ENCODE measurements at regions not wholly inside any gene's neighbourhood (a gene's known extent, or its start where the extent isn't known, plus 50 kb on each side); places are given as distances from the start of the nearest gene placed in this dataset.

DNA sequence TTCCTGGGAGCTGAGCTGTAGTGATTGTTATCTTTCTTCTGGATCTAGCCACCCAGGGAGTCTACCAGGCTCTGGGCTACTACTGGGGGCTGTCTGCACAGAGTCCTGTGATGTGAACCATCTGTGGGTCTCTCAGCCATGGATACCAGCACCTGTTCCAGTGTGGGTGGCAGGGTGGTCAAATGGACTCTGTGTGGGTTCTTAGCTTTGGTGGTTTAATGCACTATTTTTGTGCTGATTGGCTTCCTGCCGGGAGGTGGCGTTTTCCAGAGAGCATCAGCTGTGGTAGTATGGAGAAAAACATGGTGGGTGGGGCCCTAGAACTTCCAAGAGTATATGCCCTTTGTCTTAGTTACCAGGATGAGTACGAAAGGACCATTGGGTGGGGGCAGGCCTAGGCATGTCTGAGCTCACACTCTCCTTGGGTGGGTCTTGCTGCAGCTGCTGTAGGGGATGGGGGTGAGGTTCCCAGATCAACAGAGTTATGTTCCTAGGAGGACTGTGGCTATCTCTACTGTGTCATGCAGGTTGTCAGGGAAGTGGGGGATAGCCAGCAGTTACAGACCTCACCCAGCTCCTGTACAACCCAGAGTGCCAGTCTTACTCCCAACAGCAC lies 264.8 kb upstream of the LDB2 start:
- H3K9me3 Mint-ChIP-seq (ENCODE audit: low read depth) = peaks cover 38% of the 10 kb centered on the region
- peaks cover 3% of the 10 kb centered on the region for H3K27me3 Mint-ChIP-seq
- no peak overlapping the region for H3K27ac Mint-ChIP-seq
- no peak for DNase-seq (ENCODE audit: low spot score, unreplicated experiment)
- no peaks in the 10 kb centered on the region for H3K36me3 Mint-ChIP-seq (ENCODE audit: insufficient read depth)
- TF ChIP-seq, protein P1, sequence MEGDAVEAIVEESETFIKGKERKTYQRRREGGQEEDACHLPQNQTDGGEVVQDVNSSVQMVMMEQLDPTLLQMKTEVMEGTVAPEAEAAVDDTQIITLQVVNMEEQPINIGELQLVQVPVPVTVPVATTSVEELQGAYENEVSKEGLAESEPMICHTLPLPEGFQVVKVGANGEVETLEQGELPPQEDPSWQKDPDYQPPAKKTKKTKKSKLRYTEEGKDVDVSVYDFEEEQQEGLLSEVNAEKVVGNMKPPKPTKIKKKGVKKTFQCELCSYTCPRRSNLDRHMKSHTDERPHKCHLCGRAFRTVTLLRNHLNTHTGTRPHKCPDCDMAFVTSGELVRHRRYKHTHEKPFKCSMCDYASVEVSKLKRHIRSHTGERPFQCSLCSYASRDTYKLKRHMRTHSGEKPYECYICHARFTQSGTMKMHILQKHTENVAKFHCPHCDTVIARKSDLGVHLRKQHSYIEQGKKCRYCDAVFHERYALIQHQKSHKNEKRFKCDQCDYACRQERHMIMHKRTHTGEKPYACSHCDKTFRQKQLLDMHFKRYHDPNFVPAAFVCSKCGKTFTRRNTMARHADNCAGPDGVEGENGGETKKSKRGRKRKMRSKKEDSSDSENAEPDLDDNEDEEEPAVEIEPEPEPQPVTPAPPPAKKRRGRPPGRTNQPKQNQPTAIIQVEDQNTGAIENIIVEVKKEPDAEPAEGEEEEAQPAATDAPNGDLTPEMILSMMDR (IDR thresholded peaks at IDR 0.05; ENCODE audit: unreplicated experiment) = no peak
- no peak overlapping the region for H3K4me3 Mint-ChIP-seq (ENCODE audit: low read depth)
- H3K4me1 Mint-ChIP-seq (ENCODE audit: low read depth) = no peaks in the 10 kb centered on the region

DNA sequence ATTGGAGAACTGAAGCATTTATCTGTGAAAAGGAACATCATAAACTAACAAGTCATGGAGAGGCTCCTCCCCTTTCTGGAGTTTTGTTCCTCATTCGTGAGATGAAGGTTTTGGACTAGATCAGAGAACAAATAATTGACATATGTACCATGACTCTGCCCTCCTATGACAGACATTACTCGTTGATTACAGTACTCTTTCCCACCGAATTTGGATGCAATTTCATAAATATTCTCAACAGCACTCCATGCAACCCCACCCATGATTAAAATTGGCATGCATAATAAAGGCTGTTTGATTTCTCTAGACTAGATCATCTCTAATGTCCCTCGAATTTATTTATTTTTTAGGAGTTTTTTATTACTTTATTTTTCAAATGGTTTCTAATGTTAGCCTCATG lies 258.9 kb upstream of the LDB2 start:
- Mint-ChIP-seq H3K27me3 (no peaks in the 10 kb centered on the region), H3K4me3 (ENCODE audit: low read depth) (no peak overlapping the region), H3K27ac (no peak overlapping the region), H3K4me1 (ENCODE audit: low read depth) (no peaks in the 10 kb centered on the region), H3K36me3 (ENCODE audit: insufficient read depth) (no peaks in the 10 kb centered on the region), H3K9me3 (ENCODE audit: low read depth) (peaks cover 36% of the 10 kb centered on the region)
- TF ChIP-seq, protein P1 (IDR thresholded peaks at IDR 0.05; ENCODE audit: unreplicated experiment) = no peak
- DNase-seq (ENCODE audit: low spot score, unreplicated experiment) = no peak

DNA sequence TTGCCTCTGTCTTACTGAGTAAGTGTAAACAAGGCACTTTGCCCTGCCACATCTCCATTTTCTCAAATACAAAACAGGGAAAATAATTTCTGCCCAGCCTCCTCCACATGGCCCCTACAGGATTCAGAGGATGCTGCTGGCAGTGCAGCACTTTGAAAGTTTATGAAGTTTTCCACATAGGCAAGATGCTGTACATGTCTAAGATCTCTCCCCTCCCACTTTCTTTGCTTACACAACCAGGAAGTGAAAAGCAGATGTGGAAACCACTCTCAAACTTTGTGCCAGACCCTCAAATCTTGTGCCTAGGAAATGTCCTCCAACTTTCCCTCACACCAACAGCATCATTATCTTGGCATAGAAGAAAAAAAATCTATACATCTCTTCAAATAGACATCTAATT lies 257.0 kb upstream of the LDB2 start:
- no peak overlapping the region for H3K27ac Mint-ChIP-seq
- no peaks in the 10 kb centered on the region for H3K36me3 Mint-ChIP-seq (ENCODE audit: insufficient read depth)
- no peaks in the 10 kb centered on the region for H3K27me3 Mint-ChIP-seq
- no peaks in the 10 kb centered on the region for H3K4me1 Mint-ChIP-seq (ENCODE audit: low read depth)
- H3K9me3 Mint-ChIP-seq (ENCODE audit: low read depth) = peaks cover 18% of the 10 kb centered on the region
- no peak overlapping the region for H3K4me3 Mint-ChIP-seq (ENCODE audit: low read depth)
- TF ChIP-seq, protein P1 (IDR thresholded peaks at IDR 0.05; ENCODE audit: unreplicated experiment) = no peak
- DNase-seq (ENCODE audit: low spot score, unreplicated experiment) = no peak

DNA sequence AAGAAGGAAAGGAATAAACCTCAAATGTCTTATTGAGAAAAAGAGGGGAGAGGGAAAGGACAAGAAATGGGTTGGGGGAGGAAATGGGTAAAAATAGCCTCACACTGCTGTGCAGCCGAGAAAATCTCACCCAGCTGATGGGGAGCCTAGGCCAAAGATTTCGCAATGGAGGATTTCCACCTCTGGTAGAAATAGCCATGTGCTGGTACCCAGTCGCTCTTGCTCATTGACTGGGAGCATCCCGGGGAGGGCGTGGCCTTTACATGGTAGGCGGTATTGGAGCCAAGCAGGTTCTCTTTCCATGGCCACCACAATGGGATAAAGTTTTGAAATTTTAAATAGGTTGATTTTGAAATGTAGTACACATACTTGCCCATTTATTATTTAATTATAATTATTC lies 255.1 kb upstream of the LDB2 start:
- Mint-ChIP-seq H3K4me3 (ENCODE audit: low read depth) (no peak overlapping the region), H3K4me1 (ENCODE audit: low read depth) (no peaks in the 10 kb centered on the region), H3K27ac (no peak overlapping the region), H3K27me3 (no peaks in the 10 kb centered on the region), H3K9me3 (ENCODE audit: low read depth) (peaks cover 9% of the 10 kb centered on the region), H3K36me3 (ENCODE audit: insufficient read depth) (no peaks in the 10 kb centered on the region)
- no peak for DNase-seq (ENCODE audit: low spot score, unreplicated experiment)
- TF ChIP-seq, protein P1 (IDR thresholded peaks at IDR 0.05; ENCODE audit: unreplicated experiment) = no peak

DNA sequence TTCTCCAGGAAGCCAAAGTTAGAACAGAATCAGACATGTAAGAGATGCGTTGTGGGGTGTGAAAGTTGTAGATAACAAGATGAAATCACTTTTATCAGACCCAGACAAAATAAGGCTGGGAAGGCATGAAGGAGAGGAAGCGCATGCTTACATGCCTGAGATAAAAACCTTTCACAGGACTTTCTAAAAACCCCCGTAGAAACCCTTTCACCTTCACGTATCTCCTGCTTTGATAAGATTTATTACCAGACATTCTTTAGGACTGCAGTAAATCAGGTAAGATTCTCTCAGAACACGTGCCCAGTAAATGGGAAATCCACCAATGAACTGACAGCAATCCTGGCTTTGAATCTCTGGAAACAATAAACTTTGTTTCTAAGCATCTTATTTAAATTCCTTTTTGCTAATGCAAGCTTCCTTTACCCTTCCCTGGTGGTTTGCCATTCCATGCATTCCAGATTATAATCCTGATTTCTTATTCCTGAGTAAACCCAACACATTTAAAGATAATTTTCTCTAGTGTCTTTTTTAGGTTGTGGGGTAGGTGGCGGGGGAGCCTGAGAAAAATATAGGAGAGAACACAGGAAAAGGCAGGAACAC lies 254.6 kb upstream of the LDB2 start:
- no peaks in the 10 kb centered on the region for H3K27me3 Mint-ChIP-seq
- TF ChIP-seq, protein P1 (IDR thresholded peaks at IDR 0.05; ENCODE audit: unreplicated experiment) = no peak
- no peaks in the 10 kb centered on the region for H3K4me1 Mint-ChIP-seq (ENCODE audit: low read depth)
- H3K9me3 Mint-ChIP-seq (ENCODE audit: low read depth) = peaks cover 4% of the 10 kb centered on the region
- no peak for DNase-seq (ENCODE audit: low spot score, unreplicated experiment)
- no peaks in the 10 kb centered on the region for H3K36me3 Mint-ChIP-seq (ENCODE audit: insufficient read depth)
- no peak overlapping the region for H3K27ac Mint-ChIP-seq
- no peak overlapping the region for H3K4me3 Mint-ChIP-seq (ENCODE audit: low read depth)

All from progenitor cell of endocrine pancreas (in vitro differentiated cells).